HepG2 (cell line): ENCODE measurements at regions not wholly inside any gene's neighbourhood (a gene's known extent, or its start where the extent isn't known, plus 50 kb on each side); places are given as distances from the start of the nearest gene placed in this dataset.

ENCODE experiments used
- ATAC-seq: fragments of 200-7000 bp; cut with Tn5 transposase; 3 replicates; pipeline ENCODE4 v1.9.1; 2020; ENCODE audit warnings: mild to moderate bottlenecking, moderate library complexity
- BruUV-seq: library from RNA; stranded (reverse); fragments of 400-500 nt; replicated peaks from 2 replicates; lab custom pipeline; 2021; lab: Mats Ljungman, UMichigan
- CTCF ChIA-PET: fragments of 300-600 bp; formaldehyde crosslinking; extraction: SDS; loops from one replicate; lab custom pipeline; 2021; ENCODE audit warnings: low total read pairs, inconsistent platforms, low intra/inter-chr PET ratio; lab: Yijun Ruan, JAX
- POLR2A ChIA-PET: fragments of 350-600 bp; sonication (Branson Sonifier 250); formaldehyde crosslinking; loops from one replicate; lab custom pipeline; 2020; ENCODE audit warnings: antibody characterized with exemption, inconsistent platforms; lab: Yijun Ruan, JAX
- DNase-seq: peaks from one replicate; pipeline ENCODE4 v3.0.0-alpha.2; 2015; ENCODE audit warnings: low spot score
- FAIRE-seq: peaks from 3 replicates; lab custom pipeline; 2011; peaks lifted over from hg19 to GRCh38; lab: Jason Lieb, UNC
- H2AFZ ChIP-seq: one replicate; pipeline ENCODE4 v1.6.1; 2011; ENCODE audit warnings: low read length, inconsistent platforms
- H3K27ac ChIP-seq: fragments of 300-600 bp; 3 replicates; pipeline ENCODE4 v1.8.0; 2011; ENCODE audit warnings: mixed run types, mild to moderate bottlenecking, mixed read lengths, low read length, inconsistent platforms; ENCODE audit not compliant: insufficient read depth; ENCODE audit errors: extremely low read length
- H3K27me3 ChIP-seq, 2 experiments: fragments of 200-600 bp in 1 of 2; 2 replicates in 1 of 2; 3 replicates in 1 of 2; pipeline versions ENCODE4 v1.6.0 to v1.8.0; 2011; ENCODE audit warnings: low read length in 2 of 2, mild to moderate bottlenecking in 2 of 2, moderate library complexity in 2 of 2, inconsistent platforms in 1 of 2; ENCODE audit not compliant: insufficient read depth in 2 of 2, control insufficient read depth in 1 of 2
- H3K36me3 ChIP-seq, 2 experiments: fragments of 200-600 bp in 1 of 2; replicated peaks in 1 of 2; 2 replicates in 1 of 2; 3 replicates in 1 of 2; pipeline versions ENCODE4 v1.5.1 to v1.8.0; 2011; ENCODE audit warnings: low read length in 2 of 2, inconsistent platforms in 1 of 2; ENCODE audit not compliant: insufficient read depth in 2 of 2, control insufficient read depth in 1 of 2
- H3K4me1 ChIP-seq: 2 replicates; pipeline ENCODE4 v1.5.1; 2012; ENCODE audit warnings: low read length, inconsistent platforms; ENCODE audit not compliant: insufficient read depth
- H3K4me2 ChIP-seq: 2 replicates; pipeline ENCODE4 v1.6.0; 2011; ENCODE audit warnings: low read depth, low read length, inconsistent platforms
- H3K4me3 ChIP-seq, 3 experiments: fragments of 200-600 bp in 1 of 3; sonication (generic), shearing (Covaris generic) in 1 of 3; replicated peaks in 1 of 3; 2 replicates each; pipeline ENCODE4 v1.5.1; 2011 to 2016; ENCODE audit warnings: low read length in 3 of 3, inconsistent platforms in 2 of 3, low read depth in 2 of 3, mild to moderate bottlenecking in 2 of 3, control low read depth in 1 of 3, mixed read lengths in 1 of 3; ENCODE audit not compliant: insufficient read depth in 1 of 3
- H3K79me2 ChIP-seq: one replicate; pipeline ENCODE4 v1.6.1; 2011; ENCODE audit warnings: low read length, inconsistent platforms; ENCODE audit not compliant: insufficient read depth
- H3K9ac ChIP-seq: 2 replicates; pipeline ENCODE4 v1.6.0; 2011; ENCODE audit warnings: mild to moderate bottlenecking, low read depth, low read length, inconsistent platforms; ENCODE audit not compliant: insufficient read depth
- H3K9me3 ChIP-seq: 2 replicates; pipeline ENCODE4 v1.5.1; 2012; ENCODE audit warnings: mild to moderate bottlenecking, low read length
- H4K20me1 ChIP-seq: 2 replicates; pipeline ENCODE4 v1.6.0; 2011; ENCODE audit warnings: inconsistent platforms, mild to moderate bottlenecking, low read length, moderate library complexity; ENCODE audit not compliant: insufficient read depth
- ARID3A ChIP-seq: IDR thresholded peaks from 2 replicates; pipeline ENCODE4 v1.6.1; 2012; ENCODE audit warnings: low read depth, low read length, improper control_type of control experiment
- ATM ChIP-seq: fragments of 450-650 bp; IDR thresholded peaks from 2 replicates; pipeline ENCODE4 v1.7.1; 2017; ENCODE audit warnings: mild to moderate bottlenecking, borderline replicate concordance
- FOXP1 ChIP-seq, 2 experiments: fragments of 450-650 bp in 1 of 2; IDR thresholded peaks; 2 replicates each; pipeline ENCODE4 v1.6.1; 2017 to 2018; ENCODE audit warnings: antibody characterized with exemption in 1 of 2
- KLF15 ChIP-seq: sonication (generic); formaldehyde crosslinking; IDR thresholded peaks from 2 replicates; pipeline ENCODE4 v1.8.1; 2023; ENCODE audit warnings: borderline replicate concordance, mild to moderate bottlenecking, inconsistent platforms, missing genetic modification reagents, mixed read lengths
- MYC ChIP-seq: sonication (generic); formaldehyde crosslinking; IDR thresholded peaks from 2 replicates; pipeline ENCODE4 v1.9.0; 2021; ENCODE audit warnings: missing genetic modification reagents, borderline replicate concordance
- NAIF1 ChIP-seq: sonication (generic); formaldehyde crosslinking; IDR thresholded peaks from 2 replicates; pipeline ENCODE4 v1.5.0; 2020; ENCODE audit warnings: mild to moderate bottlenecking, missing genetic modification reagents, borderline replicate concordance
- NCOA1 ChIP-seq: sonication (generic); formaldehyde crosslinking; IDR thresholded peaks from 2 replicates; pipeline ENCODE4 v1.9.0; 2021; ENCODE audit warnings: missing genetic modification reagents
- NFE2L1 ChIP-seq: sonication (generic); formaldehyde crosslinking; IDR thresholded peaks from 2 replicates; pipeline ENCODE4 v1.4.0; 2020; ENCODE audit warnings: missing genetic modification reagents, mild to moderate bottlenecking, borderline replicate concordance
- NFYB ChIP-seq: sonication (generic); formaldehyde crosslinking; IDR thresholded peaks from 2 replicates; pipeline ENCODE4 v1.4.0; 2020; ENCODE audit warnings: missing genetic modification reagents
- PITX1 ChIP-seq: sonication (generic); formaldehyde crosslinking; IDR thresholded peaks from 2 replicates; pipeline ENCODE4 v1.5.1; 2020; ENCODE audit warnings: mild to moderate bottlenecking, missing genetic modification reagents
- RARG ChIP-seq: sonication (generic); formaldehyde crosslinking; IDR thresholded peaks from 2 replicates; pipeline ENCODE4 v1.4.0; 2020; ENCODE audit warnings: low read depth, mild to moderate bottlenecking, missing genetic modification reagents
- RXRA ChIP-seq: sonication (generic); formaldehyde crosslinking; IDR thresholded peaks from 2 replicates; pipeline ENCODE4 v1.5.1; 2020; ENCODE audit warnings: missing genetic modification reagents
- ZBED4 ChIP-seq: sonication (generic); formaldehyde crosslinking; IDR thresholded peaks from 2 replicates; pipeline ENCODE4 v1.4.0; 2020; ENCODE audit warnings: missing genetic modification reagents, borderline replicate concordance
- ZBTB21 ChIP-seq: sonication (generic); formaldehyde crosslinking; IDR thresholded peaks from 2 replicates; pipeline ENCODE4 v1.4.0; 2020; ENCODE audit warnings: missing genetic modification reagents
- ZHX1 ChIP-seq: sonication (generic); formaldehyde crosslinking; IDR thresholded peaks from 2 replicates; pipeline ENCODE4 v1.8.1; 2022; ENCODE audit warnings: low read depth, mild to moderate bottlenecking, missing genetic modification reagents
- ZNF136 ChIP-seq: sonication (generic); formaldehyde crosslinking; IDR thresholded peaks from 2 replicates; pipeline ENCODE4 v1.8.1; 2022; ENCODE audit warnings: low read depth, mild to moderate bottlenecking, moderate library complexity, missing genetic modification reagents
- ZNF343 ChIP-seq: sonication (generic); formaldehyde crosslinking; IDR thresholded peaks from 2 replicates; pipeline ENCODE4 v1.4.0; 2020; ENCODE audit warnings: mild to moderate bottlenecking, missing genetic modification reagents
- ZNF547 ChIP-seq: sonication (generic); formaldehyde crosslinking; IDR thresholded peaks from 2 replicates; pipeline ENCODE4 v1.5.1; 2020; ENCODE audit warnings: mild to moderate bottlenecking, missing genetic modification reagents
- ZNF615 ChIP-seq: sonication (generic); formaldehyde crosslinking; IDR thresholded peaks from 2 replicates; pipeline ENCODE4 v1.5.0; 2020; ENCODE audit warnings: mild to moderate bottlenecking, missing genetic modification reagents, borderline replicate concordance
- WGBS: methylation state at CpG from one replicate; pipeline ENCODE4 v1.1.6; 2017; ENCODE audit warnings: low lambda C conversion rate; 5-methylcytosine and 5-hydroxymethylcytosine counted together
- in situ Hi-C: cut with HindIII; loops from 2 replicates; pipeline ENCODE4 v1.10.0; 2017; ENCODE audit warnings: low pct_unique_long_range_greater_than_20kb; ENCODE audit not compliant: extremely low pct_ligation_motif_present
- intact Hi-C: fragments of 100-400 bp; cut with micrococcal nuclease; formaldehyde crosslinking; loops from one replicate; pipeline ENCODE4 v1.10.0; 2022; ENCODE audit not compliant: unreplicated experiment

DNA sequence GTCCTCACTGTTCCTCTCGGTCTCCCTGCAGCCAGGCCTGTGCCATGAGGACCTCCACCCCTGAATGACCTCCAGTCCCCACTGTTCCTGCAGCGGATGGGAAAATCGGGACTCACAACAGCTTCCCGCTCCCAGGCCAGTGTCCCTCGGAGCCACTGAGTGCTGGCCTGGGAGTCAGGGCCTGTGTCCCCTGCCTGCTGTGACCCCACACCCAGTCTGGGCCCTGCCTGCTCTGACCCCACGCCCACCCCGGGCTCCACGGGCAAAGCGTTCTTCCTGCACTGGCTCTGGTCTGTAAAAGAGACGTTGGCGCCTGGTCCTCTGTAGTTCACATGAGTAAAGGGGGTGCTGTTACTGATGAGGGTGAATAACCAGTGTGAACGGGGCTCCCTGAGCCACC, 73.0 kb upstream of the SHISAL1 start:
- no peak overlapping the region for H3K27ac ChIP-seq
- intact Hi-C loops, result no loop called here
- no peak overlapping the region for H3K4me3 ChIP-seq
- H3K4me2 ChIP-seq, result no peak overlapping the region
- H3K4me1 ChIP-seq, result peaks cover 13% of the 10 kb centered on the region
- no peaks in the 10 kb centered on the region for H4K20me1 ChIP-seq
- in situ Hi-C loops, result no loop called here
- DNase-seq (no peak), FAIRE-seq (no peak), ATAC-seq (no peak)
- H3K9ac ChIP-seq, result no peak overlapping the region
- peaks cover 10 to 69% of the 10 kb centered on the region in 2 experiments for H3K27me3 ChIP-seq
- no TSS peak for BruUV-seq
- CTCF ChIA-PET, result no interaction called here
- no peaks in the 10 kb centered on the region for H3K36me3 ChIP-seq
- WGBS, result 7% methylated on average over 3 of the region's 12 CpGs
- H3K79me2 ChIP-seq, result no peaks in the 10 kb centered on the region
- POLR2A ChIA-PET, result no interaction called here
- H3K9me3 ChIP-seq, result no peaks in the 10 kb centered on the region
- H2AFZ ChIP-seq, result no peak overlapping the region
- TF ChIP-seq ZNF615 (CRISPR knock-in tag) (no peak), ZNF547 (CRISPR knock-in tag) (no peak), NCOA1 (CRISPR knock-in tag) (no peak), KLF15 (CRISPR knock-in tag) (no peak), FOXP1 (IDR thresholded peaks at IDR 0.05) (no peak), FOXP1 (CRISPR knock-in tag; IDR thresholded peaks at IDR 0.05) (no peak), RXRA (CRISPR knock-in tag) (no peak), NAIF1 (CRISPR knock-in tag) (no peak), ZHX1 (CRISPR knock-in tag) (no peak), ZBTB21 (CRISPR knock-in tag) (no peak), PITX1 (CRISPR knock-in tag) (no peak), MYC (CRISPR knock-in tag) (no peak), ZBED4 (CRISPR knock-in tag) (no peak), ZNF136 (no peak), ARID3A (no peak), ZNF343 (CRISPR knock-in tag) (no peak), NFYB (CRISPR knock-in tag) (no peak), RARG (no peak), ATM (no peak), NFE2L1 (CRISPR knock-in tag) (no peak)
